Mammary epithelial cell (primary cell): ENCODE measurements at regions not wholly inside any gene's neighbourhood (a gene's known extent, or its start where the extent isn't known, plus 50 kb on each side); places are given as distances from the start of the nearest gene placed in this dataset.

ENCODE experiments used
- EZH2 ChIP-seq: IDR thresholded peaks from 2 replicates; pipeline ENCODE4 v1.6.1; 2012; ENCODE audit warnings: low read length, inconsistent platforms, borderline replicate concordance
- TF ChIP-seq, protein P1 (sequence below), 2 donors: IDR thresholded peaks in 1 of 2; conservative IDR thresholded peaks in 1 of 2; 2 replicates each; pipeline ENCODE4 v1.5.1; 2011 to 2012; ENCODE audit warnings: inconsistent platforms in 2 of 2, low read length in 2 of 2, mild to moderate bottlenecking in 2 of 2, control low read depth in 1 of 2, low read depth in 1 of 2; ENCODE audit not compliant: insufficient read depth in 1 of 2; ENCODE audit errors: extremely low read depth in 1 of 2

DNA sequence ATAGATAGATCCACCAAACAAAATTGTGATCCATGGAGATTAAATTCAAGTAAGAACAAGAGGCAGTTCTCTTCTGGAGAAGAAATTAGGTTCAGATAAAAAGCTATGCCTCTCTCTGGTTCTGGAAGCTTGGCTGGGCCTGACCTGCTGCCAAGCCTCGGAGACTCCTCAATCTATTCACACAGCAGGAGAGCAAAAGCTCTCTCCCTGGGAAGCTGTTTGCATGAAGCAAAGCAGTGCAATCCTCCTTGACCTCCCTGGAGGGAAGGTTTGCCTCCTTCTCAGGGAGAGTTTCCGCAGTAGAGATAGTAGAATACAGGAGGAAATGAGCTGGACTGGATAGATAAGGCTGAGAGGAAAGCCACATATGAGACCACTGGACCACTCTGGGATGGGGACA, 78.1 kb upstream of the GNAO1 start:
- TF ChIP-seq, protein P1, sequence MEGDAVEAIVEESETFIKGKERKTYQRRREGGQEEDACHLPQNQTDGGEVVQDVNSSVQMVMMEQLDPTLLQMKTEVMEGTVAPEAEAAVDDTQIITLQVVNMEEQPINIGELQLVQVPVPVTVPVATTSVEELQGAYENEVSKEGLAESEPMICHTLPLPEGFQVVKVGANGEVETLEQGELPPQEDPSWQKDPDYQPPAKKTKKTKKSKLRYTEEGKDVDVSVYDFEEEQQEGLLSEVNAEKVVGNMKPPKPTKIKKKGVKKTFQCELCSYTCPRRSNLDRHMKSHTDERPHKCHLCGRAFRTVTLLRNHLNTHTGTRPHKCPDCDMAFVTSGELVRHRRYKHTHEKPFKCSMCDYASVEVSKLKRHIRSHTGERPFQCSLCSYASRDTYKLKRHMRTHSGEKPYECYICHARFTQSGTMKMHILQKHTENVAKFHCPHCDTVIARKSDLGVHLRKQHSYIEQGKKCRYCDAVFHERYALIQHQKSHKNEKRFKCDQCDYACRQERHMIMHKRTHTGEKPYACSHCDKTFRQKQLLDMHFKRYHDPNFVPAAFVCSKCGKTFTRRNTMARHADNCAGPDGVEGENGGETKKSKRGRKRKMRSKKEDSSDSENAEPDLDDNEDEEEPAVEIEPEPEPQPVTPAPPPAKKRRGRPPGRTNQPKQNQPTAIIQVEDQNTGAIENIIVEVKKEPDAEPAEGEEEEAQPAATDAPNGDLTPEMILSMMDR (conservative IDR thresholded peaks at IDR 0.05 in 1 of 2, IDR thresholded peaks at IDR 0.05 in 1 of 2; ENCODE audit: extremely low read depth in 1 of 2, insufficient read depth in 1 of 2, low read depth in 1 of 2, low read length in 2 of 2) = no peak
- TF ChIP-seq EZH2 = no peak
